ENCODE measurements at regions not wholly inside any gene's neighbourhood (a gene's known extent, or its start where the extent isn't known, plus 50 kb on each side); places are given as distances from the start of the nearest gene placed in this dataset.

GRCh38 chr12:68387338-68387737 lies 55.2 kb upstream of the MDM1 start:
- no peak for TF ChIP-seq CTCF (IDR thresholded peaks at IDR 0.05; ENCODE audit: insufficient read depth, low read depth, low read length)
- Histone ChIP-seq H3K4me3 (ENCODE audit: low read depth, low read length) (no peak overlapping the region), H3K27me3 (ENCODE audit: control insufficient read depth, insufficient read depth, low read length) (no peaks in the 10 kb centered on the region), H3K36me3 (ENCODE audit: control insufficient read depth, insufficient read depth, low read length) (no peaks in the 10 kb centered on the region)
- ChIA-PET POLR2A (no interaction called here), CTCF (interaction anchor here (1.4 kb wide), 1 partner anchor 9 kb away, joined by 4 read pairs; no protein-coding TSS in a partner anchor)
- DNase-seq (ENCODE audit: low read depth): no peak

GRCh38 chr12:68389305-68389704 lies 57.1 kb upstream of the MDM1 start:
- H3K36me3 ChIP-seq (ENCODE audit: control insufficient read depth, insufficient read depth, low read length): no peaks in the 10 kb centered on the region
- DNase-seq (ENCODE audit: low read depth): no peak
- no peak for TF ChIP-seq CTCF (IDR thresholded peaks at IDR 0.05; ENCODE audit: insufficient read depth, low read depth, low read length)
- H3K4me3 ChIP-seq (ENCODE audit: low read depth, low read length): no peak overlapping the region
- ChIA-PET CTCF (no interaction called here), POLR2A (no interaction called here)
- no peaks in the 10 kb centered on the region for H3K27me3 ChIP-seq (ENCODE audit: control insufficient read depth, insufficient read depth, low read length)

- TF ChIP-seq CTCF (IDR thresholded peaks at IDR 0.05; ENCODE audit: insufficient read depth, low read depth, low read length): no peak
- DNase-seq (ENCODE audit: low read depth): no peak
- Histone ChIP-seq H3K36me3 (ENCODE audit: control insufficient read depth, insufficient read depth, low read length) (no peaks in the 10 kb centered on the region), H3K4me3 (ENCODE audit: low read depth, low read length) (no peak overlapping the region), H3K27me3 (ENCODE audit: control insufficient read depth, insufficient read depth, low read length) (no peaks in the 10 kb centered on the region)
- CTCF ChIA-PET: interaction anchor here (0.6 to 1.4 kb wide), 3 partner anchors 11 to 32 kb away, joined by 3 to 7 read pairs (median 3); no protein-coding TSS in a partner anchor
- POLR2A ChIA-PET: no interaction called here
These were observed 59.8 kb upstream of the MDM1 start for GRCh38 chr12:68391937-68392336.

- ChIA-PET POLR2A (no interaction called here), CTCF (interaction anchor here (1.2 to 1.4 kb wide), 2 partner anchors 10 to 14 kb away, joined by 3 to 7 read pairs; no protein-coding TSS in a partner anchor)
- no peak for DNase-seq (ENCODE audit: low read depth)
- H3K27me3 ChIP-seq (ENCODE audit: control insufficient read depth, insufficient read depth, low read length): no peaks in the 10 kb centered on the region
- no peak overlapping the region for H3K4me3 ChIP-seq (ENCODE audit: low read depth, low read length)
- H3K36me3 ChIP-seq (ENCODE audit: control insufficient read depth, insufficient read depth, low read length): no peaks in the 10 kb centered on the region
- TF ChIP-seq CTCF (IDR thresholded peaks at IDR 0.05; ENCODE audit: insufficient read depth, low read depth, low read length): no peak
These were observed 60.2 kb upstream of the MDM1 start for GRCh38 chr12:68392376-68392775.

- TF ChIP-seq CTCF (IDR thresholded peaks at IDR 0.05; ENCODE audit: insufficient read depth, low read depth, low read length): no peak
- Histone ChIP-seq H3K36me3 (ENCODE audit: control insufficient read depth, insufficient read depth, low read length) (no peaks in the 10 kb centered on the region), H3K4me3 (ENCODE audit: low read depth, low read length) (no peak overlapping the region), H3K27me3 (ENCODE audit: control insufficient read depth, insufficient read depth, low read length) (no peaks in the 10 kb centered on the region)
- DNase-seq (ENCODE audit: low read depth): no peak
- ChIA-PET CTCF (interaction anchor here (0.5 to 1.4 kb wide), 3 partner anchors 8 to 436 kb away, joined by 3 to 7 read pairs (median 4); no protein-coding TSS in a partner anchor), POLR2A (no interaction called here)
These were observed 61.3 kb upstream of the MDM1 start for GRCh38 chr12:68393417-68393816.
